Upper lobe of left lung (tissue), 4 donors: ENCODE measurements at regions not wholly inside any gene's neighbourhood (a gene's known extent, or its start where the extent isn't known, plus 50 kb on each side); places are given as distances from the start of the nearest gene placed in this dataset.

Experiments used
- CTCF ChIP-seq, 6 experiments: fragments of 450-650 bp in 4 of 6; fragments of 200-600 bp in 2 of 6; sonication (generic) in 2 of 6; IDR thresholded peaks; one replicate each; pipeline ENCODE4 v1.5.1; 2016 to 2019; ENCODE audit warnings: antibody characterized with exemption in 6 of 6
- EP300 ChIP-seq, 4 donors: sonication (generic); formaldehyde crosslinking; IDR thresholded peaks; one replicate each; pipeline ENCODE4 v1.5.1; 2017; ENCODE audit warnings: antibody characterized with exemption in 4 of 4, control low read depth in 2 of 4
- POLR2A ChIP-seq, 4 donors: fragments of 450-650 bp; IDR thresholded peaks; one replicate each; pipeline ENCODE4 v1.5.1; 2016 to 2017; ENCODE audit warnings: antibody characterized with exemption in 4 of 4, mild to moderate bottlenecking in 2 of 4
- POLR2AphosphoS5 ChIP-seq, 2 donors: sonication (generic); formaldehyde crosslinking; IDR thresholded peaks; one replicate each; pipeline ENCODE4 v1.5.1; 2017; ENCODE audit warnings: antibody characterized with exemption in 2 of 2

- no peak for TF ChIP-seq CTCF (IDR thresholded peaks at IDR 0.05)
- no peak for TF ChIP-seq POLR2A (IDR thresholded peaks at IDR 0.05)
- no peak for TF ChIP-seq EP300 (IDR thresholded peaks at IDR 0.05)
- TF ChIP-seq POLR2AphosphoS5 (IDR thresholded peaks at IDR 0.05), result no peak
Measured at GRCh38 chr13:74907788-74908187, 574.2 kb downstream of the TBC1D4 start.
